Body of pancreas (tissue), 4 donors: ENCODE measurements at regions not wholly inside any gene's neighbourhood (a gene's known extent, or its start where the extent isn't known, plus 50 kb on each side); places are given as distances from the start of the nearest gene placed in this dataset.

ENCODE experiments used
- ATAC-seq: fragments of 150-250 bp; one replicate; pipeline ENCODE4 v1.9.1; 2016
- DNase-seq, 4 donors: peaks; one replicate each; pipeline ENCODE4 v3.0.0-alpha.2; 2019
- H3K27ac ChIP-seq, 4 donors: fragments of 200-600 bp; sonication (generic); 1 replicate in 3 of 4; 2 replicates in 1 of 4; pipeline versions ENCODE4 v1.5.1 to v1.6.1; 2016 to 2019; ENCODE audit warnings: mild to moderate bottlenecking in 1 of 4, mixed read lengths in 1 of 4, moderate library complexity in 1 of 4
- H3K27me3 ChIP-seq, 2 donors: fragments of 200-600 bp; sonication (generic); one replicate each; pipeline ENCODE4 v1.6.0; 2016; ENCODE audit warnings: mild to moderate bottlenecking in 1 of 2
- H3K36me3 ChIP-seq, 2 donors: fragments of 200-600 bp; sonication (generic); replicated peaks in 1 of 2; 2 replicates each; pipeline ENCODE4 v1.5.1; 2016; ENCODE audit warnings: low read depth in 2 of 2; ENCODE audit not compliant: insufficient read depth in 1 of 2
- H3K4me1 ChIP-seq: fragments of 200-600 bp; sonication (generic); one replicate; pipeline ENCODE4 v1.6.0; 2016
- H3K4me3 ChIP-seq, 2 donors: fragments of 200-600 bp; sonication (generic); 1 replicate in 1 of 2; 2 replicates in 1 of 2; pipeline ENCODE4 v1.5.1; 2016 to 2019
- H3K9me3 ChIP-seq, 3 donors: fragments of 200-600 bp; sonication (generic); 1 replicate in 2 of 3; 2 replicates in 1 of 3; pipeline ENCODE4 v1.5.1; 2016
- POLR2A ChIP-seq, 3 donors: fragments of 450-650 bp; IDR thresholded peaks; one replicate each; pipeline ENCODE4 v1.6.1; 2016; ENCODE audit warnings: antibody characterized with exemption in 3 of 3, mild to moderate bottlenecking in 2 of 3
- WGBS, 2 donors: methylation state at CpG; one replicate each; pipeline ENCODE4 v1.1.5; 2017; 5-methylcytosine and 5-hydroxymethylcytosine counted together
- intact Hi-C: fragments of 100-400 bp; cut with DNase I; formaldehyde crosslinking; loops from one replicate; pipeline ENCODE4 v1.15.1; 2023
- TF ChIP-seq, protein P1 (sequence below), 7 experiments: fragments of 450-650 bp in 4 of 7; fragments of 200-600 bp in 3 of 7; sonication (generic) in 3 of 7; IDR thresholded peaks; one replicate each; pipeline ENCODE4 v1.5.1; 2016 to 2019; ENCODE audit warnings: antibody characterized with exemption in 7 of 7

GRCh38 chr10:59470570-59470969 is 108.2 kb upstream of the FAM13C start:
- intact Hi-C loops: no loop called here
- no peak overlapping the region for H3K27ac ChIP-seq
- ATAC-seq: no peak
- DNase-seq: no peak
- H3K9me3 ChIP-seq: no peaks in the 10 kb centered on the region
- H3K27me3 ChIP-seq: no peaks in the 10 kb centered on the region
- H3K36me3 ChIP-seq: no peaks in the 10 kb centered on the region
- no peak overlapping the region for H3K4me3 ChIP-seq
- no peak for TF ChIP-seq POLR2A (IDR thresholded peaks at IDR 0.05)
- TF ChIP-seq, protein P1, sequence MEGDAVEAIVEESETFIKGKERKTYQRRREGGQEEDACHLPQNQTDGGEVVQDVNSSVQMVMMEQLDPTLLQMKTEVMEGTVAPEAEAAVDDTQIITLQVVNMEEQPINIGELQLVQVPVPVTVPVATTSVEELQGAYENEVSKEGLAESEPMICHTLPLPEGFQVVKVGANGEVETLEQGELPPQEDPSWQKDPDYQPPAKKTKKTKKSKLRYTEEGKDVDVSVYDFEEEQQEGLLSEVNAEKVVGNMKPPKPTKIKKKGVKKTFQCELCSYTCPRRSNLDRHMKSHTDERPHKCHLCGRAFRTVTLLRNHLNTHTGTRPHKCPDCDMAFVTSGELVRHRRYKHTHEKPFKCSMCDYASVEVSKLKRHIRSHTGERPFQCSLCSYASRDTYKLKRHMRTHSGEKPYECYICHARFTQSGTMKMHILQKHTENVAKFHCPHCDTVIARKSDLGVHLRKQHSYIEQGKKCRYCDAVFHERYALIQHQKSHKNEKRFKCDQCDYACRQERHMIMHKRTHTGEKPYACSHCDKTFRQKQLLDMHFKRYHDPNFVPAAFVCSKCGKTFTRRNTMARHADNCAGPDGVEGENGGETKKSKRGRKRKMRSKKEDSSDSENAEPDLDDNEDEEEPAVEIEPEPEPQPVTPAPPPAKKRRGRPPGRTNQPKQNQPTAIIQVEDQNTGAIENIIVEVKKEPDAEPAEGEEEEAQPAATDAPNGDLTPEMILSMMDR (IDR thresholded peaks at IDR 0.05): no peak
- no peaks in the 10 kb centered on the region for H3K4me1 ChIP-seq
- WGBS, 2 donors: 50 to 51% methylated on average over 2 to 5 of the region's 5 CpGs

GRCh38 chr10:59465088-59465487 is 102.7 kb upstream of the FAM13C start:
- DNase-seq (no peak), ATAC-seq (no peak)
- Histone ChIP-seq H3K27me3 (no peaks in the 10 kb centered on the region), H3K27ac (no peak overlapping the region), H3K4me3 (no peak overlapping the region), H3K4me1 (no peaks in the 10 kb centered on the region), H3K36me3 (no peaks in the 10 kb centered on the region), H3K9me3 (no peaks in the 10 kb centered on the region)
- intact Hi-C loops: no loop called here
- no peak for TF ChIP-seq POLR2A (IDR thresholded peaks at IDR 0.05)
- TF ChIP-seq, protein P1 (IDR thresholded peaks at IDR 0.05): peak in 3 of 7 experiments; percentile 7 to 28 (median 24)

DNA sequence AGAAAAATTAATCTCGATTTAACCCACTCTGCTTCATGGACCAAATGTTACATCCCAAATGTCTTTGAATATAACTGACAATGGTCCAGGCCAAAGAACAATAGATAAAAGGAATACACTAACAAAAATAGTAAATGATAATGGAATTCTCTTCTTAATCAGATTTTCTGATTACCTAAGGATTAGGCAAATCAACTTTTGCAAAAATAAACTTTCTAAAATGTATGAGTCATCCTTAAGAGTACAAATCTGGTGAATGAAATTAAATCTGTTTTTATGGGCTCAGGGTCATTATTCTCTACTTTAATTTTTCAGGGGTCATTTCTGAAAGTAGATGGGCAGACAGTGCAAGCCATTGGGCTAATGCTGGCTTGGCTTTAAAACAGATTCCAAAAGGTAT is 102.1 kb upstream of the FAM13C start:
- no peak for DNase-seq
- H3K4me3 ChIP-seq: no peak overlapping the region
- no peak for TF ChIP-seq POLR2A (IDR thresholded peaks at IDR 0.05)
- TF ChIP-seq, protein P1 (IDR thresholded peaks at IDR 0.05): no peak
- WGBS, 2 donors: 72 to 78% methylated on average over 1 of the region's 1 CpG
- H3K27ac ChIP-seq: no peak overlapping the region
- no peaks in the 10 kb centered on the region for H3K36me3 ChIP-seq
- no peak for ATAC-seq
- no peaks in the 10 kb centered on the region for H3K9me3 ChIP-seq
- no peaks in the 10 kb centered on the region for H3K4me1 ChIP-seq
- intact Hi-C loops: no loop called here
- no peaks in the 10 kb centered on the region for H3K27me3 ChIP-seq

GRCh38 chr10:59463909-59464308 is 101.6 kb upstream of the FAM13C start:
- Histone ChIP-seq H3K4me3 (no peak overlapping the region), H3K36me3 (no peaks in the 10 kb centered on the region), H3K27ac (no peak overlapping the region), H3K27me3 (no peaks in the 10 kb centered on the region), H3K4me1 (no peaks in the 10 kb centered on the region), H3K9me3 (no peaks in the 10 kb centered on the region)
- ATAC-seq: no peak
- DNase-seq: no peak
- TF ChIP-seq POLR2A (IDR thresholded peaks at IDR 0.05): no peak
- TF ChIP-seq, protein P1 (IDR thresholded peaks at IDR 0.05): no peak
- 72 to 81% methylated on average over 4 of the region's 4 CpGs for WGBS, 2 donors
- intact Hi-C loops: no loop called here

- Histone ChIP-seq H3K27ac (no peak overlapping the region), H3K27me3 (no peaks in the 10 kb centered on the region), H3K4me1 (no peaks in the 10 kb centered on the region), H3K4me3 (no peak overlapping the region), H3K9me3 (no peaks in the 10 kb centered on the region), H3K36me3 (no peaks in the 10 kb centered on the region)
- no peak for ATAC-seq
- intact Hi-C loops: no loop called here
- DNase-seq: no peak
- 76 to 84% methylated on average over 3 of the region's 3 CpGs for WGBS, 2 donors
- TF ChIP-seq, protein P1 (IDR thresholded peaks at IDR 0.05): no peak
- no peak for TF ChIP-seq POLR2A (IDR thresholded peaks at IDR 0.05)
Observed at GRCh38 chr10:59460601-59461000, 98.3 kb upstream of the FAM13C start.
